H1 (cell line): ENCODE measurements at regions not wholly inside any gene's neighbourhood (a gene's known extent, or its start where the extent isn't known, plus 50 kb on each side); places are given as distances from the start of the nearest gene placed in this dataset.

Experiments
- CTCF ChIA-PET: fragments of 300-600 bp; sonication (Branson Sonifier 250); formaldehyde crosslinking; loops from one replicate; lab custom pipeline; 2021; ENCODE audit not compliant: partially characterized antibody; lab: Charles Lee
- POLR2A ChIA-PET: fragments of 300-600 bp; sonication (Branson Sonifier 250); formaldehyde crosslinking; loops from one replicate; lab custom pipeline; 2021; ENCODE audit warnings: inconsistent platforms; ENCODE audit not compliant: partially characterized antibody; lab: Charles Lee
- DNase-seq, 2 experiments: peaks; one replicate each; pipeline versions ENCODE4 v3.0.0 to v3.0.0-alpha.2; 2010 to 2022; ENCODE audit warnings: low spot score in 2 of 2, low read depth in 1 of 2, mixed read lengths in 1 of 2
- FAIRE-seq: peaks from 2 replicates; lab custom pipeline; 2011; peaks lifted over from hg19 to GRCh38; lab: Jason Lieb, UNC
- H2AFZ ChIP-seq: 2 replicates; pipeline ENCODE4 v1.8.1; 2012; ENCODE audit warnings: low read length, inconsistent platforms
- H2AK5ac ChIP-seq: 2 replicates; pipeline ENCODE4 v1.6.1; 2013; ENCODE audit warnings: low read depth, low read length
- H2BK120ac ChIP-seq: replicated peaks from 2 replicates; pipeline ENCODE3; 2013; ENCODE audit warnings: low read depth, low read length, inconsistent platforms
- H2BK12ac ChIP-seq: 2 replicates; pipeline ENCODE4 v1.6.1; 2013; ENCODE audit warnings: low read depth, low read length
- H2BK15ac ChIP-seq: 2 replicates; pipeline ENCODE4 v1.6.1; 2013; ENCODE audit warnings: low read length
- H2BK20ac ChIP-seq: 2 replicates; pipeline ENCODE4 v1.6.1; 2013; ENCODE audit warnings: low read length
- H2BK5ac ChIP-seq: 2 replicates; pipeline ENCODE4 v1.6.1; 2013; ENCODE audit warnings: low read depth, low read length
- H3K14ac ChIP-seq: 2 replicates; pipeline ENCODE4 v1.6.1; 2013; ENCODE audit warnings: inconsistent platforms; ENCODE audit not compliant: insufficient read length
- H3K18ac ChIP-seq: 2 replicates; pipeline ENCODE4 v1.6.1; 2013; ENCODE audit warnings: low read length; ENCODE audit errors: extremely low read depth
- H3K23ac ChIP-seq: 2 replicates; pipeline ENCODE4 v1.6.1; 2013; ENCODE audit warnings: inconsistent platforms; ENCODE audit not compliant: insufficient read length
- H3K23me2 ChIP-seq: 2 replicates; pipeline ENCODE4 v1.6.1; 2013; ENCODE audit warnings: low read depth, low read length
- H3K27ac ChIP-seq: 2 replicates; pipeline ENCODE4 v1.6.1; 2011; ENCODE audit warnings: low read depth, low read length, inconsistent platforms
- H3K27me3 ChIP-seq, 4 experiments: replicated peaks in 1 of 4; 1 replicate in 1 of 4; 2 replicates in 3 of 4; pipeline versions ENCODE4 v1.6.1 to v1.8.1; 2011 to 2013; ENCODE audit warnings: low read length in 3 of 4, mild to moderate bottlenecking in 3 of 4, inconsistent platforms in 2 of 4, mixed read lengths in 2 of 4, moderate library complexity in 1 of 4; ENCODE audit not compliant: control insufficient read depth in 3 of 4, insufficient read depth in 3 of 4; ENCODE audit errors: extremely low read depth in 1 of 4
- H3K36me3 ChIP-seq, 4 experiments: 2 replicates each; pipeline versions ENCODE4 v1.6.1 to v1.8.1; 2011 to 2013; ENCODE audit warnings: mild to moderate bottlenecking in 4 of 4, low read length in 3 of 4, moderate library complexity in 2 of 4, control low read depth in 1 of 4, inconsistent platforms in 1 of 4; ENCODE audit not compliant: insufficient read depth in 4 of 4, control insufficient read depth in 2 of 4
- H3K4ac ChIP-seq: replicated peaks from 2 replicates; pipeline ENCODE3; 2013; ENCODE audit warnings: low read length, low read depth, mixed read lengths, inconsistent platforms; ENCODE audit not compliant: insufficient read length
- H3K4me1 ChIP-seq, 4 experiments: replicated peaks in 1 of 4; 1 replicate in 1 of 4; 2 replicates in 3 of 4; pipeline versions ENCODE4 v1.6.1 to v1.8.1; 2011 to 2013; ENCODE audit warnings: low read length in 3 of 4, inconsistent platforms in 2 of 4, mixed read lengths in 1 of 4; ENCODE audit not compliant: insufficient read depth in 4 of 4, control insufficient read depth in 3 of 4
- H3K4me2 ChIP-seq, 2 experiments: 2 replicates each; pipeline versions ENCODE4 v1.6.1 to v1.8.1; 2011 to 2013; ENCODE audit warnings: low read depth in 2 of 2, low read length in 2 of 2, control low read depth in 1 of 2, inconsistent platforms in 1 of 2, mild to moderate bottlenecking in 1 of 2; ENCODE audit not compliant: insufficient read depth in 1 of 2
- H3K4me3 ChIP-seq, 4 experiments: fragments of 200-600, 300-600 bp in 1 of 4; sonication (generic), shearing (Covaris generic), sonication (Bioruptor Twin) in 1 of 4; 2 replicates each; pipeline versions ENCODE4 v1.5.1 to v1.8.1; 2011 to 2016; ENCODE audit warnings: low read length in 4 of 4, low read depth in 3 of 4, control low read depth in 2 of 4, inconsistent platforms in 2 of 4, mild to moderate bottlenecking in 2 of 4, mixed read lengths in 1 of 4, moderate library complexity in 1 of 4; ENCODE audit not compliant: insufficient read depth in 2 of 4; ENCODE audit errors: extremely low read depth in 1 of 4
- H3K56ac ChIP-seq: replicated peaks from 2 replicates; pipeline ENCODE3; 2013; ENCODE audit warnings: low read depth, mild to moderate bottlenecking, mixed read lengths, low read length, inconsistent platforms; ENCODE audit not compliant: insufficient read length
- H3K79me1 ChIP-seq: 2 replicates; pipeline ENCODE4 v1.6.1; 2013; ENCODE audit warnings: low read depth, low read length, control low read depth
- H3K79me2 ChIP-seq, 2 experiments: 2 replicates each; pipeline versions ENCODE4 v1.6.1 to v1.8.1; 2012 to 2013; ENCODE audit warnings: low read length in 2 of 2, mild to moderate bottlenecking in 2 of 2, inconsistent platforms in 1 of 2; ENCODE audit not compliant: insufficient read depth in 2 of 2, control insufficient read depth in 1 of 2
- H3K9ac ChIP-seq, 4 experiments: replicated peaks in 1 of 4; 1 replicate in 1 of 4; 2 replicates in 3 of 4; pipeline versions ENCODE4 v1.6.1 to v1.8.1; 2011 to 2013; ENCODE audit warnings: low read depth in 3 of 4, low read length in 3 of 4, control low read depth in 2 of 4, mild to moderate bottlenecking in 2 of 4, moderate library complexity in 2 of 4, inconsistent platforms in 1 of 4; ENCODE audit errors: extremely low read depth in 1 of 4
- H3K9me3 ChIP-seq, 2 experiments: 2 replicates each; pipeline versions ENCODE4 v1.6.1 to v1.8.1; 2012 to 2013; ENCODE audit warnings: mild to moderate bottlenecking in 2 of 2, moderate library complexity in 2 of 2, control low read depth in 1 of 2, inconsistent platforms in 1 of 2, low read depth in 1 of 2, low read length in 1 of 2, mixed read lengths in 1 of 2; ENCODE audit not compliant: insufficient read depth in 2 of 2
- H4K20me1 ChIP-seq, 2 experiments: replicated peaks in 1 of 2; 2 replicates each; pipeline versions ENCODE3 to v1.8.1; 2011 to 2013; ENCODE audit warnings: inconsistent platforms in 2 of 2, low read length in 2 of 2, mild to moderate bottlenecking in 1 of 2; ENCODE audit not compliant: insufficient read depth in 2 of 2, control insufficient read depth in 1 of 2
- H4K5ac ChIP-seq: 2 replicates; pipeline ENCODE4 v1.6.1; 2013; ENCODE audit warnings: low read length, low read depth, mixed read lengths, inconsistent platforms; ENCODE audit not compliant: insufficient read length
- H4K8ac ChIP-seq: 2 replicates; pipeline ENCODE4 v1.8.0; 2013; ENCODE audit warnings: mild to moderate bottlenecking, moderate library complexity, low read length, inconsistent platforms; ENCODE audit not compliant: insufficient read depth; ENCODE audit errors: extremely low read depth
- H4K91ac ChIP-seq: replicated peaks from 2 replicates; pipeline ENCODE3; 2013; ENCODE audit warnings: low read length, mixed read lengths, inconsistent platforms; ENCODE audit not compliant: insufficient read length
- CBX5 ChIP-seq: fragments of 300-800, 300-1000 bp; sonication (generic); IDR thresholded peaks from 2 replicates; pipeline ENCODE4 v1.7.1; 2016; ENCODE audit warnings: antibody characterized with exemption, low read length, low read depth
- RFX5 ChIP-seq: IDR thresholded peaks from 2 replicates; pipeline ENCODE4 v1.6.1; 2011; ENCODE audit warnings: low read depth, low read length, improper control_type of control experiment, borderline replicate concordance
- WGBS, 2 experiments: shearing (Covaris generic) in 1 of 2; methylation state at CpG; one replicate each; pipeline versions ENCODE4 v1.1.6 to v1.1.7; 2013 to 2015; ENCODE audit warnings: low lambda C conversion rate in 2 of 2, mixed read lengths in 2 of 2, inconsistent platforms in 1 of 2, low coverage in 1 of 2, missing lambda C conversion rate in 1 of 2; ENCODE audit not compliant: insufficient replicate concordance in 2 of 2, insufficient coverage in 1 of 2, insufficient read length in 1 of 2; ENCODE audit errors: extremely low coverage in 1 of 2, missing lambda C conversion rate in 1 of 2; 5-methylcytosine and 5-hydroxymethylcytosine counted together
- TF ChIP-seq, protein P1 (sequence below): IDR thresholded peaks from 2 replicates; pipeline ENCODE4 v1.6.1; 2012; ENCODE audit warnings: inconsistent platforms

- no peak overlapping the region for H4K5ac ChIP-seq
- no peak overlapping the region for H3K27ac ChIP-seq
- H3K9ac ChIP-seq, result no peak overlapping the region
- H3K4me2 ChIP-seq, result no peak overlapping the region
- H2BK5ac ChIP-seq, result no peak overlapping the region
- H3K14ac ChIP-seq, result no peak overlapping the region
- no peak overlapping the region for H3K23ac ChIP-seq
- FAIRE-seq, result no peak
- no peaks in the 10 kb centered on the region for H3K9me3 ChIP-seq
- no peaks in the 10 kb centered on the region for H3K79me1 ChIP-seq
- no peaks in the 10 kb centered on the region for H3K79me2 ChIP-seq
- H4K91ac ChIP-seq, result no peak overlapping the region
- no peaks in the 10 kb centered on the region for H4K20me1 ChIP-seq
- no peaks in the 10 kb centered on the region for H3K23me2 ChIP-seq
- H4K8ac ChIP-seq, result no peak overlapping the region
- ChIA-PET CTCF (interaction anchor here (1.5 to 3.2 kb wide), 3 partner anchors 11 to 46 kb away, joined by 3 to 12 read pairs (median 8); no protein-coding TSS in a partner anchor), POLR2A (no interaction called here)
- H2BK20ac ChIP-seq, result no peak overlapping the region
- no peaks in the 10 kb centered on the region for H3K4me1 ChIP-seq
- WGBS, 2 experiments, result 74% methylated on average over 4 of the region's 4 CpGs; no CpG with 5 or more reads in 1 of the 2 experiments
- H3K36me3 ChIP-seq, result no peaks in the 10 kb centered on the region
- no peak overlapping the region for H2BK12ac ChIP-seq
- H3K27me3 ChIP-seq, result peaks cover 0 to 2% (median 0%) of the 10 kb centered on the region in 4 experiments; a peak in 1 of 7 replicates
- H3K18ac ChIP-seq, result no peak overlapping the region
- H2AK5ac ChIP-seq, result no peak overlapping the region
- H2AFZ ChIP-seq, result no peak overlapping the region
- no peak overlapping the region for H3K4me3 ChIP-seq
- H2BK15ac ChIP-seq, result no peak overlapping the region
- no peak overlapping the region for H2BK120ac ChIP-seq
- no peak overlapping the region for H3K56ac ChIP-seq
- no peak for DNase-seq
- no peak overlapping the region for H3K4ac ChIP-seq
- TF ChIP-seq CBX5 (no peak), RFX5 (no peak)
- TF ChIP-seq, protein P1, sequence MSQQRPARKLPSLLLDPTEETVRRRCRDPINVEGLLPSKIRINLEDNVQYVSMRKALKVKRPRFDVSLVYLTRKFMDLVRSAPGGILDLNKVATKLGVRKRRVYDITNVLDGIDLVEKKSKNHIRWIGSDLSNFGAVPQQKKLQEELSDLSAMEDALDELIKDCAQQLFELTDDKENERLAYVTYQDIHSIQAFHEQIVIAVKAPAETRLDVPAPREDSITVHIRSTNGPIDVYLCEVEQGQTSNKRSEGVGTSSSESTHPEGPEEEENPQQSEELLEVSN, result no peak
Measured at GRCh38 chr1:34697818-34698217, 57.0 kb upstream of the GJB5 start.
